HG02885 (cell line): ENCODE measurements at regions not wholly inside any gene's neighbourhood (a gene's known extent, or its start where the extent isn't known, plus 50 kb on each side); places are given as distances from the start of the nearest gene placed in this dataset.

Experiments used
- ATAC-seq: cut with Tn5 transposase; IDR thresholded peaks from one replicate; pipeline ENCODE4 v1.9.1; 2021; ENCODE audit warnings: mild to moderate bottlenecking; ENCODE audit not compliant: unreplicated experiment, poor library complexity

GRCh38 chr3:144424606-144425005 lies 453.0 kb downstream of the DIPK2A start:
- ATAC-seq = no peak

GRCh38 chr3:144426366-144426765 lies 454.7 kb downstream of the DIPK2A start:
- no peak for ATAC-seq

- no peak for ATAC-seq
These were observed 455.3 kb downstream of the DIPK2A start for GRCh38 chr3:144426967-144427366.

DNA sequence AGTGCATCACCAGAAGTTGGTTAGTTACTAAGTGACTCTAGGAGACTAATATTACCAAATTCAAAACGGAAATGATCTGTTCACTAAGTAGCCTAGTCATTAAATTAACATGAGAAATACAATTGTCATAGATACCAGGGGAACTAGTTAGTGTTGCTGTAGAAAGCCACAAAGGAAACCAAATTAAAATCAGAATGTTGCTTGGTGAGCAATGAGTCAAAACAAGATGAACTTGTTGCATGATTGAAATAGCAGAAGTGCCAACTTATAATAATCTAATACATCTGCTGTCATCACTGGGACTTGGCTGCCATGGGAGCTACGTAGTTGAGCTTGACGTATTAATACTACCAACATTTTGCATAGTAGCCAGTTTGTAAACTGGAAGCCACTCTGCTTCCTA lies 458.1 kb downstream of the DIPK2A start:
- ATAC-seq = peak; percentile 73

DNA sequence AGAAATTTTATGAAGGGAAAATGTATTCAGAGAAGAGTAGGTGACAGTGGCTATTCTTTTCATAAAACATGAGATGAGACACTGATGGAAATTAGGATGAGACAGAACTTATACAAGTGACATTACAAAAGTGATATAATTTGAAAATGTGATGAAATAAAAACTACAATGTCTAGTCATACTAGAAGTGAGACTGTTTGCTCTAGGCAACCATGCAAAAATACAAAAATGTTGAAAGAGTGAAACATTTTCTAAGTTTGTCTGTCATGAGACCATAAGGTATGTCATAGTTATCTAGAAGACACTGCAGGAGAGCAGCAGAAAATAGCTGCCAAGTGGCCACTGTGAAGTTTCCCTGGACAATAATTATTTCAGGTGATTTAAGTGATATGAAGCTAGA lies 459.5 kb downstream of the DIPK2A start:
- ATAC-seq = peak; percentile 70

GRCh38 chr3:144433006-144433405 lies 461.4 kb downstream of the DIPK2A start:
- no peak for ATAC-seq

GRCh38 chr3:144437989-144438388 lies 466.4 kb downstream of the DIPK2A start:
- ATAC-seq = peak; percentile 65

DNA sequence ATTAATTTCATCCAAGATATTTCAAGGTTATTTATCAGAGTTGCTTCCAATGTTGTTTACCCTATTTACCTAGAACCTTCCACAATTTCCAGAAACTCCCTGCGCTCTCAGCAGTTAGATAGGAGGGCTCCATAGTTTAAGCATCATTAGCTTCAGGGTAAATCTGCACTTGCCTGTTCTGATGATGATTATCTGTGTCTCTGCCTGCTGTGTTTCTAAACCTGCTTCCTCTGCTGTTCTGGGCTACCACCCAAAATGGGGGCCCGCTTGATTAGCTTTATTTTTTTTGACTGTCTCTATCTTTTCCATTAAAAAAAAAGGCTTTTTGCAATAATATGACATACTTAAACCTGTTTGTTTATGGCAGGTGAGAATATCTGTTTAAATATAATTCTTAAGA lies 472.4 kb downstream of the DIPK2A start:
- no peak for ATAC-seq

DNA sequence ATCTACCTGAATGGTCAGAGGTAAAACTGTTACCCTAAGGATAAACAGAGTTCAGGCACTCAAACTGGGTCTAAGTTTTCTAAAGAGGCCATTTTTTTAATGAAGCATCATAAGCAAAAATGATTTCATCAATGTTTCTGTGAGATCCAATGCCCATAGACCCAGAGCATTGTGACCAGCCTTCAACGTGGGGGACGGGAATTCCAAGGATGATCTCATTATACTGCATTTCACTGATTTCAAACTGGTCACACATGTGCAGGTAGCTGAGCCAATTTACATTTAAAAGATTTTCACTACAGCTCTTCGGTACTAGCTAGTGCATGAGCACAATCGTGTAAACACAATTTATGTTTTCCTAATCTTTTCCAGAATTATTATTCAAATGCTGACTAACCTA lies 472.9 kb downstream of the DIPK2A start:
- ATAC-seq = no peak

DNA sequence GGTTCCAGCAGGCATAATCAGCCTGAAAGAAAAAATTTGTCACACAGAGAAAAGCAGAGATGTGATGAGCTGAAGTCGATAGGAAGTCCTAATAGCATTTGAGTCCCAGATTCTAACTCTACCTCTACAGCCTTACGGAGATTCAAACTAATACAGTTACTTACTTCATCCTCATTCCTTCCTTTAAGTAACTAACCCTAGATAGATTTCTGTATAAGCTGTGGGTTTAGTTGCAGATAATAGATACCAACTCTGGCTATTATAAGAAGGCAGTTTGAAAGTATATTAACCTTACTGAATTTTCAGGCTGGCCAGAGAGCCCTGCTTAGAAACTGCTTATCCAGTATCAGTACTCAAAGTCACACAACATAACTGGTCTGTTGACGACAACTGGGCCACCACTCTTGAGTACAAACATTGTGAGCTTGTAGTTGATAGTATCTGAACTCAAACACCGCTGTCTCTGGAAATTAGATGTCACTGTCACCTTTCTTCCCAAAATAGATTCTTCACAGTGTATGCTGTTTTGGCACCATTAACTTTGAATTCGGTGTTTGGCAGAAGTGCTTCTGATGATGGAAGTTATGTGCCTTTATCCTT lies 484.3 kb downstream of the DIPK2A start:
- ATAC-seq = no peak

DNA sequence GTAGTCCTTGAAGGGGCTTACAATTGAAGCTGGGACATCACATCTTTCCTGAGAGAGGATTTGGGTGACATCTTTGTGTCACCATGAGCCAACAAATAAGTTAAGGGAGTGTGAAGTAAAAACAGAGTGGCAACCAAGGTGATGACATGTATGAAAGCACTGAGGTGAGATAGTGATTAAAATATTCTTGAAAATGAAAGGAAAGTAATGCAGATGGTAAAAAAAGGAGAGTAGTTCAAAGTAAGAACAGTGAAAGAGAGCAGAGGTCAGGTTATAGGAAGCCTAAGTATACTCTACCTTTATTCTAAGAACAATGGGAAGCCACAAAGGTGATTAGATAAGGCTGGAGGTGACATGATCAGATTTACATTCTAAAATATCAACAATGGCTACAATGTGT lies 486.1 kb downstream of the DIPK2A start:
- ATAC-seq = no peak

- ATAC-seq = no peak
These were observed 486.7 kb downstream of the DIPK2A start for GRCh38 chr3:144458283-144458682.

DNA sequence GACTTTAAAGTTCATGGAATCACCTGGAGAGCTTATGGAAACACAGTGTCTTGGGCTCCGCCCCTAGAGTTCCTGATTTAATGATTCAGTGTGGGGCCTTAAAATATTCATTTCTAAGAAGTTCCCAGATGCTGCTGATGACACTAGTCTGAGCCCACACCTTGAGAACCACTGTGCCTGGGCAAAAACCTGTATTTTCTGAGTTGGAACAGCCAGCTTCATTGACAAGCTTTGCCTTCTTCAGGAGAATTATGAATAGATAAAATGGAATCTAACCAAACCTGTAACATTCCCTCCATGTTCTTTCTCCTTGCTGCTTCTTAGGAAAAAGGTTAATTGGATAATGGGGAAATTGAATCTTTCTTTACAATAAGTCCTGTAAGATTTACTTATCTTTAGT lies 490.7 kb downstream of the DIPK2A start:
- no peak for ATAC-seq

DNA sequence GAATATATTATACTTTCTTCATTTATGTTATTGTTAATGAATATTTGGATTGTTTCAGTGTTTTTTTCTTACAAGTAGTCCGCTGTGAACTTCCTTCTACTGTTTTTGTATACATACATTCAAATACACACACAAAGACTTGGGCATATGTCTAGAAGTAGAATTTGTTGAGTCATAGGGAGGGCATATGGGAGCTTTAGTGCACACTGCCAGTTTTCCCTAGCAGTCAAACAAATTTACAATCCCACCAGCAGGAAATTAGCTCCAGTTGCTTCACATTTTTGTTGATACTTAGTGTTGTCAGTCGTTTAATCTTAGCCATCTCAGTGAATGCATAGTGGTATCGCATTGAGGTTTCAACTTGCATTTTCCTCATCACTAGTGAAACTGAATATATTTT lies 492.3 kb downstream of the DIPK2A start:
- ATAC-seq = no peak

GRCh38 chr3:144466114-144466513 lies 494.5 kb downstream of the DIPK2A start:
- peak; percentile 25 for ATAC-seq

- peak; percentile 63 for ATAC-seq
These were observed 494.9 kb downstream of the DIPK2A start for GRCh38 chr3:144466540-144466939.

DNA sequence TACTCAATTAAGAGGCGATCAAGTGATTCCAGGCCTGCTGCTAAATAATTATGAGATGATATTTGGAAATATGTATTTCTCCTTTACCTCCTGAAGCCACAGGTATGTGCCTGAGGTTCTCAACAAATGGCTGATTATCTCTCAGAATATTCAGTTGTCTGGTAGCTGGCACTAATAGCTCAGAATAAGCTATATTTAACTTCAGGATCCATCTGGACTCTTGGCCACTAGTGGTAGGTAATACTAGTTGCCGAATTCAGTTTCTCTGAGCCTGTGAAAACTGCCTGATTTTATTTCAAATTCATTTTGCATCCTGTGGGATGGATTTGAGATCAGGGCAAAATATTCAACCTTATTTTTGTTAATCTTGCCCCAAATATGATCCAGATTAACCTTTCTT lies 499.0 kb downstream of the DIPK2A start:
- ATAC-seq = no peak

- ATAC-seq = no peak
These were observed 506.0 kb downstream of the DIPK2A start for GRCh38 chr3:144477593-144477992.

DNA sequence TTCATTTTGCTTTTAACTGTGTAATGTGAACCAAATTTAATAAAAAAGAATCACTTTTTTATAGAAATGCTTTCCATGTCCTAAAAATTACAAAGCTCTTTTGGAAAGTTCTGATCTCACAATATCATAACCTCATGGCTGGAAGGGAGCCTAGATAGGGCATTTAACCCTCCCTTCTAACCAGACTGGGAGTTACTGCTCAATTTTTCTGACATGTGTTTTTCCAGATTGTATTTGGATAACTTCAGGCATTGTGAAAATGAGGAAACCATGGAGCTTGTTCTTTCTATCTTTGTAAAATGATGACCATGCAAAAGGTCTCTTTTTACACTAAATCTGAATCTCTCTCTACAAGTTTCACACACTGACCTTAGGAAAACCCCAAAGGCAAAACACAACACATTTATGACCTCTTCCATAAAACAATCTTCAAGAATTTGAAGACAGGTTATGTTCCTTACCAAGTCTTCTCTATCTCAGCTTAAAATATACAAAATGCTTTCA lies 508.8 kb downstream of the DIPK2A start:
- no peak for ATAC-seq

DNA sequence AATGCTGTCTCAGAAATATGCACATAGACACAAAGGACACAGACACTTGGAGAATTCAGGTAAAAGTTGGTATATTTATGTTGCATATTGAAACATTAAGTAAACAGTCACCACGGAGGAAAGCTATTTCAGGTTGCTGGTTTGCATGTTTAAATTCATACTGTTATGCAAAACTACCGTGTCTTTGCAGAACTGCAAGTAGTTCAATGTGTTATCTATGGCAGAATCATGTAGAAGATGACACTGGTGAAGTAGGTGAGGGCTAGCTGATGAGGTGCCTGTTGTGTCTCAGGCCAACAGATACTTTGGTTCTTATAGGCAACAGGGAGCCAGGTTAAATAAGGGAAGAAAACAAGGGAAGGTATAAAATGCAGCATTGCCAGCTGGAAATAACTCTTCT lies 511.3 kb downstream of the DIPK2A start:
- ATAC-seq = peak; percentile 91

- ATAC-seq = no peak
These were observed 515.4 kb downstream of the DIPK2A start for GRCh38 chr3:144487011-144487410.

GRCh38 chr3:144488927-144489326 lies 517.3 kb downstream of the DIPK2A start:
- ATAC-seq = no peak

GRCh38 chr3:144491333-144491732 lies 519.7 kb downstream of the DIPK2A start:
- ATAC-seq = no peak
